Gastroesophageal sphincter (tissue), 4 donors: ENCODE measurements at regions not wholly inside any gene's neighbourhood (a gene's known extent, or its start where the extent isn't known, plus 50 kb on each side); places are given as distances from the start of the nearest gene placed in this dataset.
"Not testable (repeated sequence)": the region's sequence is repeated elsewhere in the genome, so short reads cannot be mapped to it uniquely, and the experiment has no call there.

Experiments used
- ATAC-seq: fragments of 150-250 bp; one replicate; pipeline ENCODE4 v1.9.1; 2016; ENCODE audit warnings: mild to moderate bottlenecking, moderate library complexity
- H3K27ac ChIP-seq, 4 donors: fragments of 200-600 bp; sonication (generic) in 3 of 4; 1 replicate in 3 of 4; 2 replicates in 1 of 4; pipeline ENCODE4 v1.5.1; 2016 to 2019
- H3K27me3 ChIP-seq: fragments of 200-600 bp; sonication (generic); one replicate; pipeline ENCODE4 v1.5.1; 2019
- H3K36me3 ChIP-seq, 2 donors: fragments of 200-600 bp; sonication (generic); one replicate each; pipeline ENCODE4 v1.5.1; 2019; ENCODE audit warnings: control low read depth in 1 of 2
- H3K4me1 ChIP-seq, 3 donors: fragments of 200-600 bp; sonication (generic); 1 replicate in 2 of 3; 2 replicates in 1 of 3; pipeline ENCODE4 v1.5.1; 2016 to 2019; ENCODE audit warnings: control low read depth in 2 of 3
- H3K4me3 ChIP-seq, 2 donors: fragments of 200-600 bp; sonication (generic); one replicate each; pipeline ENCODE4 v1.5.1; 2019; ENCODE audit warnings: mild to moderate bottlenecking in 1 of 2, moderate library complexity in 1 of 2
- H3K9me3 ChIP-seq, 3 donors: fragments of 200-600 bp; sonication (generic); one replicate each; pipeline ENCODE4 v1.5.1; 2017 to 2019; ENCODE audit warnings: control low read depth in 2 of 3
- EP300 ChIP-seq: sonication (generic); formaldehyde crosslinking; IDR thresholded peaks from one replicate; pipeline ENCODE4 v1.6.1; 2017; ENCODE audit warnings: antibody characterized with exemption, mild to moderate bottlenecking
- POLR2A ChIP-seq, 2 donors: fragments of 450-650 bp; IDR thresholded peaks; one replicate each; pipeline ENCODE4 v1.6.1; 2017; ENCODE audit warnings: antibody characterized with exemption in 2 of 2, mild to moderate bottlenecking in 2 of 2, moderate library complexity in 1 of 2
- POLR2AphosphoS5 ChIP-seq: sonication (generic); formaldehyde crosslinking; IDR thresholded peaks from one replicate; pipeline ENCODE4 v1.6.1; 2017; ENCODE audit warnings: antibody characterized with exemption
- WGBS, 2 donors: methylation state at CpG; one replicate each; pipeline ENCODE4 v1.1.5; 2018; ENCODE audit warnings: low coverage in 1 of 2; 5-methylcytosine and 5-hydroxymethylcytosine counted together
- TF ChIP-seq, protein P1 (sequence below), 4 experiments: fragments of 200-600 bp in 2 of 4; fragments of 450-650 bp in 2 of 4; sonication (generic) in 1 of 4; IDR thresholded peaks; one replicate each; pipeline ENCODE4 v1.5.1; 2017 to 2019; ENCODE audit warnings: antibody characterized with exemption in 4 of 4, mild to moderate bottlenecking in 2 of 4, moderate library complexity in 2 of 4

DNA sequence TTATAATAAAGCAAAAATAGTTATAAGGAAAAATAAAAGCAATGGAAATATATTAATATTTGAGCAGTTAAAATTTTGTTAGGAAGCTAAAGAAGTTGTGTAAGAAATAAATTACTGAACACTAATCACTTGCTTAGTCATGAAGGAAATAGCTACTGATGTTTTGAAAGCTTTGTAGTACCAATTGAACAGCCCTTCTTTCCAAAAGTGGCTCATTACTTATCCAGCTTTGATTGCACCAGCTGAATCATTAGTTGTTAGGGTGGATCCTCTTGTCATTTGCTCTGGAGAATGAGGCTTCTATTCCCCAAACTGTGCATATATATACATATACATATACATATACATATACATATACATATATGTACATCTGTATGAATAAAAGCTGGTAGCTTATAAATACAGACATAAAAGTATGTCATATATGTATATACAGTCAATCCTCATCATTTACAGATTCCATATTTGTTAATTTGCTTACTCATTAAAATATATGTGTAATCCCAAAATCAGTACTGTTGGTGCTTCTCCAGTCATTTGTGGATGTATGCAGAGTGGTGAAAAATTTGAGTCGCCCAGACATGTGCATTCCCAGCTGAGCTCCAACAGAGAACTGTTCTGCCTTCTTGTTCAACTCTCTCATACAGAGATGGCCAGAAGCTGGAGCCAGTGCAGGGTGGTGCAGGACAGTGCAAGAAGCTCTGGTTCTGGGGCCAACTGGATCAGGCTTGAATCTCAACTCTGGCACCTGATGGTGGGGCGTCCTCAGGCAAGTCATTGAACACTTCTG, 214.1 kb downstream of the RPAP3 start:
- no peaks in the 10 kb centered on the region for H3K4me1 ChIP-seq
- no peaks in the 10 kb centered on the region for H3K27me3 ChIP-seq
- H3K27ac ChIP-seq: no peak overlapping the region
- 58 to 59% methylated on average over 2 of the region's 2 CpGs for WGBS, 2 donors
- H3K36me3 ChIP-seq: no peaks in the 10 kb centered on the region
- H3K9me3 ChIP-seq: peaks cover 0 to 6% (median 0%) of the 10 kb centered on the region in 3 donors
- TF ChIP-seq EP300 (no peak), POLR2AphosphoS5 (no peak), POLR2A (IDR thresholded peaks at IDR 0.05) (no peak)
- TF ChIP-seq, protein P1, sequence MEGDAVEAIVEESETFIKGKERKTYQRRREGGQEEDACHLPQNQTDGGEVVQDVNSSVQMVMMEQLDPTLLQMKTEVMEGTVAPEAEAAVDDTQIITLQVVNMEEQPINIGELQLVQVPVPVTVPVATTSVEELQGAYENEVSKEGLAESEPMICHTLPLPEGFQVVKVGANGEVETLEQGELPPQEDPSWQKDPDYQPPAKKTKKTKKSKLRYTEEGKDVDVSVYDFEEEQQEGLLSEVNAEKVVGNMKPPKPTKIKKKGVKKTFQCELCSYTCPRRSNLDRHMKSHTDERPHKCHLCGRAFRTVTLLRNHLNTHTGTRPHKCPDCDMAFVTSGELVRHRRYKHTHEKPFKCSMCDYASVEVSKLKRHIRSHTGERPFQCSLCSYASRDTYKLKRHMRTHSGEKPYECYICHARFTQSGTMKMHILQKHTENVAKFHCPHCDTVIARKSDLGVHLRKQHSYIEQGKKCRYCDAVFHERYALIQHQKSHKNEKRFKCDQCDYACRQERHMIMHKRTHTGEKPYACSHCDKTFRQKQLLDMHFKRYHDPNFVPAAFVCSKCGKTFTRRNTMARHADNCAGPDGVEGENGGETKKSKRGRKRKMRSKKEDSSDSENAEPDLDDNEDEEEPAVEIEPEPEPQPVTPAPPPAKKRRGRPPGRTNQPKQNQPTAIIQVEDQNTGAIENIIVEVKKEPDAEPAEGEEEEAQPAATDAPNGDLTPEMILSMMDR (IDR thresholded peaks at IDR 0.05): no peak
- ATAC-seq: no peak
- no peak overlapping the region for H3K4me3 ChIP-seq

DNA sequence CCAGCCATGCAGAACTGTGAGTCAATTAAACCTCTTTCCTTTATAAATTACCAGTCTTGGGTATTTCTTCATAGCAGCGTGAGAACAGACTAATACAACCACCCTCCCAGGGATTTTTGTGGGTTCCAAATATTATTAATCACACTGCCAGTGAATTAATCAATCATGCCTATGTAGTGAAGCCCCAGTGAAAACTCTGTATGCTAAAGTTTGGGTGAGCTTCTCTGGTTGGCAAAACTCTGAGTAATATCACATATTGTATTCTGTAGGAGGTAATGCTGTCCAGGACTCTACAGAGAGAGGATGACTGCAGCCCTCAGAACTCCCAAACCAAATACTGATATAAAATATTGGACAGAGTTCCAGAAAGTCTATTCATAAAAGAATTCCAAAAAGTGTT, 216.9 kb downstream of the RPAP3 start:
- no peaks in the 10 kb centered on the region for H3K36me3 ChIP-seq
- H3K9me3 ChIP-seq: peaks cover 0 to 11% (median 0%) of the 10 kb centered on the region in 3 donors
- H3K4me3 ChIP-seq: no peak overlapping the region
- H3K27me3 ChIP-seq: no peaks in the 10 kb centered on the region
- H3K4me1 ChIP-seq: no peaks in the 10 kb centered on the region
- TF ChIP-seq POLR2A (IDR thresholded peaks at IDR 0.05) (no peak), EP300 (no peak), POLR2AphosphoS5 (no peak)
- TF ChIP-seq, protein P1 (IDR thresholded peaks at IDR 0.05): no peak
- H3K27ac ChIP-seq: no peak overlapping the region
- ATAC-seq: no peak
- WGBS, 2 donors: 63% methylated on average over 1 of the region's 1 CpG; no CpG with 5 or more reads in 1 of the 2 donors

- H3K27me3 ChIP-seq: no peaks in the 10 kb centered on the region
- no peak for TF ChIP-seq POLR2AphosphoS5
- no peaks in the 10 kb centered on the region for H3K36me3 ChIP-seq
- H3K4me3 ChIP-seq: no peak overlapping the region
- WGBS, 2 donors: 20 to 60% methylated on average over 1 to 2 of the region's 2 CpGs
- peaks cover 0 to 11% (median 0%) of the 10 kb centered on the region in 3 donors for H3K9me3 ChIP-seq
- no peaks in the 10 kb centered on the region for H3K4me1 ChIP-seq
- ATAC-seq: no peak
- no peak overlapping the region for H3K27ac ChIP-seq
Observed at GRCh38 chr12:47481041-47481440, 224.8 kb downstream of the RPAP3 start.

- no peak for ATAC-seq
Observed at GRCh38 chr12:47478426-47478825, 227.4 kb downstream of the RPAP3 start.

DNA sequence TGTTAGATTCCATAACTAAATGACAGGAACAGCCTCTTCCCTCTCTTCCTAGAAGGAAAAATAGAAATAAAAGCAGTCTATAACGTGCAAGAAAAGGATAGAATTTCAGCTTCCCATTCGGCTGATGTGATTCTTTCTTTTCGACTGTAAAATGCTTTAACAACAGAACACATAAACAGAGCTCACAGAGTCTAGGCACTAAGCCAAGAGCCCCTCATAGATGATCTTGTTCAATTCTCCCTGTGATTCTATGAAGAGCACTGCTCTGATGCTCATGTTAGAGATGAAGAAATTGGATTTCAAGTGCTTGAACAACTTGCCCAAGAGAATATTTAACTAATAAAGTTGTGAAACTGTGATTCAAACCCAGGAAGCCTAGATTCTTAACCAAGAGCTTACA, 232.7 kb downstream of the RPAP3 start:
- 42 to 47% methylated on average over 3 of the region's 3 CpGs for WGBS, 2 donors
- no peak for ATAC-seq
- H3K36me3 ChIP-seq: no peaks in the 10 kb centered on the region
- no peak for TF ChIP-seq EP300
- TF ChIP-seq, protein P1 (IDR thresholded peaks at IDR 0.05): no peak
- TF ChIP-seq POLR2A (IDR thresholded peaks at IDR 0.05): no peak
- TF ChIP-seq POLR2AphosphoS5: no peak
- H3K27me3 ChIP-seq: no peaks in the 10 kb centered on the region
- no peak overlapping the region for H3K27ac ChIP-seq
- no peak overlapping the region for H3K4me3 ChIP-seq
- no peaks in the 10 kb centered on the region for H3K4me1 ChIP-seq
- peaks cover 0 to 27% (median 0%) of the 10 kb centered on the region in 3 donors for H3K9me3 ChIP-seq

More at GRCh38 chr12:47478426-47478825, 227.4 kb downstream of the RPAP3 start:
- peaks cover 0 to 27% (median 0%) of the 10 kb centered on the region in 3 donors for H3K9me3 ChIP-seq
- H3K27ac ChIP-seq: no peak overlapping the region
- 45 to 56% methylated on average over 1 of the region's 1 CpG for WGBS, 2 donors
- H3K36me3 ChIP-seq: no peaks in the 10 kb centered on the region
- no peaks in the 10 kb centered on the region for H3K27me3 ChIP-seq
- no peak for TF ChIP-seq POLR2A (IDR thresholded peaks at IDR 0.05)
- TF ChIP-seq, protein P1 (IDR thresholded peaks at IDR 0.05): no peak
- no peak for TF ChIP-seq POLR2AphosphoS5
- TF ChIP-seq EP300: no peak
- no peaks in the 10 kb centered on the region for H3K4me1 ChIP-seq
- no peak overlapping the region for H3K4me3 ChIP-seq

DNA sequence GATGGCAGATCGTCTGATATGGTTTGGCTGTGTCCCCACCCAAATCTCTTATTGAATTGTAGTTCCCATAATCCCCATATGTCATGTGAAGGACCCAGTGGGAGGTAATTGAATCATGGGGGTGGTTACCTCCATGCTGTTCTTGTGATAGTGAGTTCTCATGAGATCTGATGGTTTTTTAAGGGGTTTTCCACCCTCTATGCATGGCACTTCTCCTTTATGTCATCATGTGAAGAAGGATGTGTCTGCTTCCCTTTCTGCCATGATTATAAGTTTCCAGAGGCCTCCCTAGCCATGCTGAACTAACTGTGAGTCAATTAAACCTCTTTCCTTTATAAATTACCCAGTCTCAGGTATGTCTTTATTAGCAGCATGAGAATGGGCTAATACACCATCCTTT, 235.5 kb downstream of the RPAP3 start:
- not testable (repeated sequence) for H3K27ac ChIP-seq, H3K27me3 ChIP-seq, H3K4me3 ChIP-seq, H3K9me3 ChIP-seq, H3K36me3 ChIP-seq, H3K4me1 ChIP-seq, ATAC-seq
- WGBS, 2 donors: 60 to 68% methylated on average over 1 of the region's 1 CpG

DNA sequence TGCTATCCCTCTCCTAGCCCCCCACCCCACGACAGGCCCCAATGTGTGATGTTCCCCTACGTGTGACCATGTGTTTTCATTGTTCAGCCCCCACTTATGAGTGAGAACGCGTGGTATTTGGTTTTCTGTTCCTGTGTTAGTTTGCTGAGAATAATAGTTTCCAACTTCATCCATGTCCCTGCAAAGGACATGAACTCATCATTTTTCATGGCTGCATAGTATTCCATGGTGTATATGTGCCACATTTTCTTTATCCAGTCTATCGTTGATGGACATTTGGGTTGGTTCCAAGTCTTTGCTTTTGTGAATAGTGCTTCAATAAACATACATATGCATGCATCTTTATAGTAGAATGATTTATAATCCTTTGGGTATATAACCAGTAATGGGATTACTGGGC, 241.9 kb downstream of the RPAP3 start:
- H3K4me1 ChIP-seq, H3K4me3 ChIP-seq, H3K27ac ChIP-seq, H3K27me3 ChIP-seq, H3K36me3 ChIP-seq, ATAC-seq: not testable (repeated sequence)
- 77 to 84% methylated on average over 5 of the region's 5 CpGs for WGBS, 2 donors
- H3K9me3 ChIP-seq: peaks cover 0 to 11% (median 0%) of the 10 kb centered on the region in 3 donors
